ENCODE measurements at regions not wholly inside any gene's neighbourhood (a gene's known extent, or its start where the extent isn't known, plus 50 kb on each side); places are given as distances from the start of the nearest gene placed in this dataset.
"Not testable (repeated sequence)": the region's sequence is repeated elsewhere in the genome, so short reads cannot be mapped to it uniquely, and the experiment has no call there.

DNA sequence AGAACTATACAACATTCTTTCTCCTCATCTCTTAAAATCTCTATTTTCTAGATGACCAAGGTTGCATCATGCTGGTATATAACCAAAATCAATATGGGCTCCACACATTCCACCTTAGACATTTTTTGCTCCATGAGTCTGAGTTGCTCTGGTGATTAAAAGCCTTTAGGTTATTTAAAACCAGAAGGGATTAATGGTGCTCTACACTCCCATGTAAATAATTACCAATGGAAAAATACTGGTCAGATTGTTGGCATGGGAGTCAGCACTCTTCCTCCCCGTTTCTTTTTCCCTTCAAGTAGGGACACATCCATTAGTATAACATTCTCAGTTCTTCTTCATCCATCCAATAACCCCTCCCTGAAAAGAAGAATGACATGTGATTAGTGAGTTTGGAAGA lies 747.7 kb downstream of the PCDH17 start:
- ATAC-seq (ENCODE audit: low FRiP score in 2 of 2) = no peak
- Histone ChIP-seq H3K27me3 (no peaks in the 10 kb centered on the region), H3K4me1 (no peaks in the 10 kb centered on the region), H3K4me3 (no peak overlapping the region), H3K27ac (no peak overlapping the region), H3K9me3 (no peaks in the 10 kb centered on the region), H3K36me3 (no peaks in the 10 kb centered on the region)
- no peak for DNase-seq
- TF ChIP-seq, protein P1, sequence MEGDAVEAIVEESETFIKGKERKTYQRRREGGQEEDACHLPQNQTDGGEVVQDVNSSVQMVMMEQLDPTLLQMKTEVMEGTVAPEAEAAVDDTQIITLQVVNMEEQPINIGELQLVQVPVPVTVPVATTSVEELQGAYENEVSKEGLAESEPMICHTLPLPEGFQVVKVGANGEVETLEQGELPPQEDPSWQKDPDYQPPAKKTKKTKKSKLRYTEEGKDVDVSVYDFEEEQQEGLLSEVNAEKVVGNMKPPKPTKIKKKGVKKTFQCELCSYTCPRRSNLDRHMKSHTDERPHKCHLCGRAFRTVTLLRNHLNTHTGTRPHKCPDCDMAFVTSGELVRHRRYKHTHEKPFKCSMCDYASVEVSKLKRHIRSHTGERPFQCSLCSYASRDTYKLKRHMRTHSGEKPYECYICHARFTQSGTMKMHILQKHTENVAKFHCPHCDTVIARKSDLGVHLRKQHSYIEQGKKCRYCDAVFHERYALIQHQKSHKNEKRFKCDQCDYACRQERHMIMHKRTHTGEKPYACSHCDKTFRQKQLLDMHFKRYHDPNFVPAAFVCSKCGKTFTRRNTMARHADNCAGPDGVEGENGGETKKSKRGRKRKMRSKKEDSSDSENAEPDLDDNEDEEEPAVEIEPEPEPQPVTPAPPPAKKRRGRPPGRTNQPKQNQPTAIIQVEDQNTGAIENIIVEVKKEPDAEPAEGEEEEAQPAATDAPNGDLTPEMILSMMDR (IDR thresholded peaks at IDR 0.05) = no peak
- no peak for TF ChIP-seq EP300 (IDR thresholded peaks at IDR 0.05)
- no peak for TF ChIP-seq POLR2A (IDR thresholded peaks at IDR 0.05)
- TF ChIP-seq POLR2AphosphoS5 (IDR thresholded peaks at IDR 0.05) = no peak
- WGBS, 2 donors = 83 to 87% methylated on average over 1 of the region's 1 CpG

DNA sequence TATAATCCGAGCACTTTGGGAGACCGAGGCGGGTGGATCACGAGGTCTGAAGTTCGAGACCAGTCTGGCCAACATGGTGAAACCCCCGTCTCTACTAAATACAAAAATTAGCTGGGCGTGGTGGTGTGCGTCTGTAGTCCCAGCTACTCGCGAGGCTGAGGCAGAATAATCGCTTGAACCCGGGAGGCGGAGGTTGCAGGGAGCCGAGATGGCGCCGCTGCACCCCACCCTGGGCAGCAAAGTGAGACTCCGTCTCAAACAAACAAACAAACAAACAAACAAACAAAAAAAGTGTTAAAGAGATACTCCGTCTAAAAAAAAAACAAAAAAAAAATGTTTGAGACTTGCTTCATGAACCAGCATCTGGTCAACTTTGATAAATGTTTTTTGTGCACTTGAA lies 753.8 kb downstream of the PCDH17 start:
- DNase-seq = peak in 1 of 2 donors; percentile 44
- H3K9me3 ChIP-seq; H3K27me3 ChIP-seq; H3K4me1 ChIP-seq; H3K4me3 ChIP-seq; ATAC-seq (ENCODE audit: low FRiP score in 2 of 2); H3K36me3 ChIP-seq; H3K27ac ChIP-seq: not testable (repeated sequence)
- 91 to 94% methylated on average over 18 of the region's 18 CpGs for WGBS, 2 donors

DNA sequence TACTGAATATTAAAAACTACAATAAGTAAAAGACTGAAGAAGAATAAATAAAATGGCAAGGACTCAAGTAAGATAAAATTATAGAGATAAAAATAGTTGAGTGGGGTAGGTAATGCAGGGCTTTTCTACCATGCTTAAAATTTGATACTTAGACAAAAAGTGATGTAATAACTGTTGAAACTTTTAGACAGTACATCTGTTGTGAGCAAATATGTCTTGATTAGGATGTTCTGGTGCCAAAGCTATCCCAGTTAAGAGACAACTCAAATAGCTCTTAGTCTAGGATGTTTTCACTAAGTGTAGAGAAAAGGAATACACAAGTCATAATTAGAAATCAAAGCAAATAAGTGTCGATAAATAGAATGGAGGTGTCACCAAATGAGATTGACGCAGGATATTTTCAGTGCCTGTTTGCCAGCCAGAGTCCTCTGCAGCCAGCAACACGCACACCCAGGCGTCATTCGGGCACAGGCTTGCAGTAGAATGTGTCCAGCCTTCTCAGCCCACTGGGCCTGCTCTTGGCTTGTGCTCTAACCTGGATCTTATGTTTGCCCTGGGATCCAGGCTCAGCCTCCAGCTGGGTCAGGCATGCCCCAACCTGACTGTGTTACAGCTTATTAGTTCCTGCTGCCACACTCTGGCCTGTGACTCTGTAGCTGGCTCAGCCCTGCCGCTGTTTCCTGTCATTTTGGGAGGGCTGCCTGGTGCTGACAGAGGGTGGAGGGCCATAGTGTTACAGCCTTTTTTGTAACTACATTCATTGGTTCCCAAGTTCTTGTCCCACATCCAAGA lies 766.2 kb downstream of the PCDH17 start:
- Histone ChIP-seq H3K27me3 (no peaks in the 10 kb centered on the region), H3K4me3 (no peak overlapping the region), H3K4me1 (no peaks in the 10 kb centered on the region), H3K27ac (no peak overlapping the region), H3K9me3 (peaks cover 0 to 11% (median 5%) of the 10 kb centered on the region in 4 donors), H3K36me3 (no peaks in the 10 kb centered on the region)
- peak in 1 of 2 donors; percentile 10 for DNase-seq
- no peak for TF ChIP-seq POLR2A (IDR thresholded peaks at IDR 0.05)
- no peak for TF ChIP-seq EP300 (IDR thresholded peaks at IDR 0.05)
- TF ChIP-seq, protein P1 (IDR thresholded peaks at IDR 0.05) = no peak
- TF ChIP-seq POLR2AphosphoS5 (IDR thresholded peaks at IDR 0.05) = no peak
- 92 to 95% methylated on average over 6 of the region's 6 CpGs for WGBS, 2 donors
- no peak for ATAC-seq (ENCODE audit: low FRiP score in 2 of 2)

DNA sequence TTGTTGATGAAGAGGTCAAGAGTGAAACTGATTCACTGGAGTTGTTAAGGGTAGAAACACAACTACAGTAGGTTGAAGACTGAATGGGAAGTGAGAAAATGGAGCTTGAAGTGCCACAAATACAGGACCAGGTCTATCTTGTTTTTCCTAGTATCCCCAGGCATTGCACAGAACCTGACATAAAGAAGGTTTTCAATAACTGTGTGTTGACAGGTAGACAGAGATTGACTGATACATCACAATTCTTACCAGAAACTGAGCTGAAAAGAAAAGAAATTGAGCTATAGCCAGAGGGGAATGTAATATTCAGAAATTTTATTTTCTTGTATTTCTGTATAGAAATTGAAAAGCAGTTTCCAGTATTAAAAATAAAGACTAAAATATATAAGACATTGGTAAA lies 767.7 kb downstream of the PCDH17 start:
- TF ChIP-seq POLR2AphosphoS5 (IDR thresholded peaks at IDR 0.05) = no peak
- TF ChIP-seq, protein P1 (IDR thresholded peaks at IDR 0.05) = no peak
- no peak for TF ChIP-seq POLR2A (IDR thresholded peaks at IDR 0.05)
- TF ChIP-seq EP300 (IDR thresholded peaks at IDR 0.05) = no peak
- H3K4me3 ChIP-seq = no peak overlapping the region
- ATAC-seq (ENCODE audit: low FRiP score in 2 of 2) (no peak), DNase-seq (no peak)
- H3K4me1 ChIP-seq = no peaks in the 10 kb centered on the region
- peaks cover 0 to 11% (median 5%) of the 10 kb centered on the region in 4 donors for H3K9me3 ChIP-seq
- no peak overlapping the region for H3K27ac ChIP-seq
- H3K36me3 ChIP-seq = no peaks in the 10 kb centered on the region
- H3K27me3 ChIP-seq = no peaks in the 10 kb centered on the region

DNA sequence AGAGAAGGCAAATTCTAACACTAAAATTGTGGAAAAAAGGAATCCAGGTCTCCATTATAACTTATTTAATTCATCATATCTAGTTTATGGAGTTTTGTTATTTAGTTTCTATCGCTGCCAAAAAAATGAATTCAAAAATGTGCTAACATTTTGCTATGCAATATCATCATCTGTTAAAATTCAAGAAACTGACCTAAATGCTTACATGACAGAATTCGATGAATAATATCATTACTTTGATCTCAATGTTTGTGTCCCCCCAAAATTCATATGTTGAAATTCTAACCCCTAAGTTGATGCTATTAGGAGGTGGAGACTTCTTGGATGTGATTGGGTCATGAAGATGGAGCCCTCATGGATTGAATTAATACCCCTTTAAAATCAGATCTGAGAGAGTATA lies 775.0 kb downstream of the PCDH17 start:
- Histone ChIP-seq H3K27me3 (no peaks in the 10 kb centered on the region), H3K36me3 (no peaks in the 10 kb centered on the region), H3K4me1 (no peaks in the 10 kb centered on the region), H3K9me3 (no peaks in the 10 kb centered on the region), H3K4me3 (no peak overlapping the region), H3K27ac (no peak overlapping the region)
- WGBS, 2 donors = 87% methylated on average over 2 of the region's 2 CpGs
- TF ChIP-seq POLR2AphosphoS5 (IDR thresholded peaks at IDR 0.05) = no peak
- TF ChIP-seq EP300 (IDR thresholded peaks at IDR 0.05) = no peak
- no peak for TF ChIP-seq POLR2A (IDR thresholded peaks at IDR 0.05)
- TF ChIP-seq, protein P1 (IDR thresholded peaks at IDR 0.05) = no peak
- DNase-seq (no peak), ATAC-seq (ENCODE audit: low FRiP score in 2 of 2) (no peak)

Data from upper lobe of left lung (tissue), 6 donors.